HG02763 (cell line): ENCODE measurements at regions not wholly inside any gene's neighbourhood (a gene's known extent, or its start where the extent isn't known, plus 50 kb on each side); places are given as distances from the start of the nearest gene placed in this dataset.
"Not testable (repeated sequence)": the region's sequence is repeated elsewhere in the genome, so short reads cannot be mapped to it uniquely, and the experiment has no call there.

Experiments used
- ATAC-seq: cut with Tn5 transposase; IDR thresholded peaks from one replicate; pipeline ENCODE4 v1.9.1; 2021; ENCODE audit warnings: mild to moderate bottlenecking, moderate library complexity; ENCODE audit not compliant: unreplicated experiment

GRCh38 chr9:95788021-95788420, 87.5 kb upstream of the ERCC6L2 start:
- ATAC-seq, result no peak

GRCh38 chr9:95785209-95785608, 90.3 kb upstream of the ERCC6L2 start:
- no peak for ATAC-seq

- ATAC-seq, result no peak
Observed at GRCh38 chr9:95784318-95784717, 91.2 kb upstream of the ERCC6L2 start.

- ATAC-seq, result no peak
Observed at GRCh38 chr9:95783426-95783975, 92.0 kb upstream of the ERCC6L2 start.

GRCh38 chr9:95780751-95781150, 94.7 kb upstream of the ERCC6L2 start:
- no peak for ATAC-seq

- ATAC-seq, result no peak
Observed at GRCh38 chr9:95780121-95780520, 95.4 kb upstream of the ERCC6L2 start.

- ATAC-seq, result not testable (repeated sequence)
Observed at GRCh38 chr9:95779597-95779996, 95.9 kb upstream of the ERCC6L2 start.

- no peak for ATAC-seq
Observed at GRCh38 chr9:95778957-95779356, 96.5 kb upstream of the ERCC6L2 start.

- ATAC-seq, result no peak
Observed at GRCh38 chr9:95777136-95777535, 98.4 kb upstream of the ERCC6L2 start.

- ATAC-seq, result no peak
Observed at GRCh38 chr9:95776176-95776575, 99.3 kb upstream of the ERCC6L2 start.

GRCh38 chr9:95775191-95775590, 100.3 kb upstream of the ERCC6L2 start:
- ATAC-seq, result no peak

- no peak for ATAC-seq
Observed at GRCh38 chr9:95773053-95773418, 102.5 kb upstream of the ERCC6L2 start.

GRCh38 chr9:95772320-95773052, 103.0 kb upstream of the ERCC6L2 start:
- no peak for ATAC-seq

GRCh38 chr9:95771556-95772246, 103.8 kb upstream of the ERCC6L2 start:
- no peak for ATAC-seq

GRCh38 chr9:95770653-95771131, 104.8 kb upstream of the ERCC6L2 start:
- no peak for ATAC-seq

- ATAC-seq, result no peak
Observed at GRCh38 chr9:95769909-95770433, 105.5 kb upstream of the ERCC6L2 start.

- ATAC-seq, result no peak
Observed at GRCh38 chr9:95769473-95769872, 106.0 kb upstream of the ERCC6L2 start.

GRCh38 chr9:95766906-95767305, 108.6 kb upstream of the ERCC6L2 start:
- no peak for ATAC-seq

- ATAC-seq, result no peak
Observed at GRCh38 chr9:95764533-95765319, 110.8 kb upstream of the ERCC6L2 start.

- ATAC-seq, result no peak
Observed at GRCh38 chr9:95763983-95764382, 111.5 kb upstream of the ERCC6L2 start.

GRCh38 chr9:95763006-95763405, 112.5 kb upstream of the ERCC6L2 start:
- ATAC-seq, result no peak
